Immature natural killer cell (primary cell): ENCODE measurements at regions not wholly inside any gene's neighbourhood (a gene's known extent, or its start where the extent isn't known, plus 50 kb on each side); places are given as distances from the start of the nearest gene placed in this dataset.

Experiments used
- DNase-seq, 3 donors: peaks; one replicate each; pipeline ENCODE4 v3.0.0; 2022; ENCODE audit warnings: mixed read lengths in 1 of 3
- H3K27ac Mint-ChIP-seq, 6 donors: one replicate each; pipeline ENCODE4 v1.8.0; 2020; ENCODE audit warnings: mixed read lengths in 6 of 6, mild to moderate bottlenecking in 5 of 6, inconsistent platforms in 4 of 6, moderate library complexity in 3 of 6
- H3K27me3 Mint-ChIP-seq, 3 donors: one replicate each; pipeline ENCODE4 v1.8.0; 2020 to 2021; ENCODE audit warnings: low read depth in 3 of 3, mild to moderate bottlenecking in 3 of 3, mixed read lengths in 3 of 3, moderate library complexity in 3 of 3, inconsistent platforms in 1 of 3
- H3K36me3 Mint-ChIP-seq, 3 donors: one replicate each; pipeline ENCODE4 v1.8.0; 2020; ENCODE audit warnings: mixed read lengths in 3 of 3, inconsistent platforms in 2 of 3, mild to moderate bottlenecking in 2 of 3
- H3K4me1 Mint-ChIP-seq, 2 donors: one replicate each; pipeline ENCODE4 v1.8.0; 2020; ENCODE audit warnings: inconsistent platforms in 2 of 2, mild to moderate bottlenecking in 2 of 2, mixed read lengths in 2 of 2, moderate library complexity in 1 of 2
- H3K4me3 Mint-ChIP-seq, 5 donors: one replicate each; pipeline ENCODE4 v1.8.0; 2020; ENCODE audit warnings: mild to moderate bottlenecking in 5 of 5, mixed read lengths in 5 of 5, inconsistent platforms in 3 of 5, moderate library complexity in 3 of 5
- H3K9me3 Mint-ChIP-seq, 6 donors: one replicate each; pipeline ENCODE4 v1.8.0; 2020; ENCODE audit warnings: mild to moderate bottlenecking in 6 of 6, mixed read lengths in 6 of 6, inconsistent platforms in 4 of 6, moderate library complexity in 3 of 6

GRCh38 chr21:35156293-35157278 lies 107.5 kb upstream of the RUNX1 start:
- peaks cover 0 to 2% (median 0%) of the 10 kb centered on the region in 3 donors for H3K27me3 Mint-ChIP-seq
- no peak overlapping the region for H3K27ac Mint-ChIP-seq
- H3K36me3 Mint-ChIP-seq: peaks cover 4 to 11% (median 7%) of the 10 kb centered on the region in 3 donors
- peaks cover 0 to 6% (median 0%) of the 10 kb centered on the region in 6 donors for H3K9me3 Mint-ChIP-seq
- H3K4me3 Mint-ChIP-seq: no peak overlapping the region
- no peak for DNase-seq
- no peaks in the 10 kb centered on the region for H3K4me1 Mint-ChIP-seq

- Mint-ChIP-seq H3K36me3 (peaks cover 4 to 7% (median 7%) of the 10 kb centered on the region in 3 donors), H3K27ac (no peak overlapping the region), H3K4me3 (no peak overlapping the region), H3K27me3 (peaks cover 0 to 2% (median 0%) of the 10 kb centered on the region in 3 donors), H3K4me1 (no peaks in the 10 kb centered on the region), H3K9me3 (peaks cover 0 to 9% (median 0%) of the 10 kb centered on the region in 6 donors)
- DNase-seq: no peak
Measured at GRCh38 chr21:35154788-35155187, 105.7 kb upstream of the RUNX1 start.

GRCh38 chr21:35153671-35154070 lies 104.6 kb upstream of the RUNX1 start:
- DNase-seq: no peak
- Mint-ChIP-seq H3K4me3 (no peak overlapping the region), H3K36me3 (peaks cover 4 to 7% (median 7%) of the 10 kb centered on the region in 3 donors), H3K9me3 (peaks cover 0 to 9% (median 0%) of the 10 kb centered on the region in 6 donors), H3K27ac (no peak overlapping the region), H3K27me3 (peaks cover 0 to 2% (median 0%) of the 10 kb centered on the region in 3 donors), H3K4me1 (peaks cover 0 to 2% of the 10 kb centered on the region in 2 donors)

DNA sequence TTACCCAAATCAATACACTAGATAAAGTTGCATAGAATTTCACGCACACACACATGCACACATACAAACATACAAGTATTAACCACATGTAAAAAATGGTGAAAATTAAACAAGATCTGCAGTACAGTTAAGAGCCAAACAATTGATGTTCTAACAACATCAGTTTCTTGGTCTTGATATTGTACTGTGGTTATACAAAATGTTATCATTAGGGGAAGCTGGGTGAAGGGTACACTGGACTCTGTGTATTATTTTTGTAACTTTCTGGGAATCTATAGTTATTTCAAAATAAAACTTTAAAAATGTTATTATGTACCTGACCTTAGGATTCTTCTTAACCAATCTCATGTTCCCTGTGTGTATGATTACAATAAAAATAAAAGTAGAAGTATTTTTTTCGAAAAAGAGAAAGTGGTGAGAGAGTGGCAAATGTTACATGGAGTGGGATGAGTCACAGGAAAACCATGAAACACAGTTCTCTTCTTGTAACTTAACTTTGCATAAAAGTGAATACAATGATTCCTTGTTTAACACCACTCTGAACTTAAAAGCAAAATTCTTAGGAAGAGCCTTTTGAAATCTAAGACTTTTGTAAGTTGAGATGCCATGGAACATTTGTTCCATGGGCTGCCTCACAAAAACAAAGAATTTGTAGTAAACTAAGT lies 101.6 kb upstream of the RUNX1 start:
- no peak for DNase-seq
- Mint-ChIP-seq H3K9me3 (peaks cover 0 to 3% (median 0%) of the 10 kb centered on the region in 6 donors), H3K27ac (no peak overlapping the region), H3K27me3 (peaks cover under 1 to 2% (median 2%) of the 10 kb centered on the region in 3 donors), H3K36me3 (peaks cover 0 to 3% (median 0%) of the 10 kb centered on the region in 3 donors), H3K4me1 (peaks cover 2 to 11% of the 10 kb centered on the region in 2 donors), H3K4me3 (no peak overlapping the region)

- H3K4me1 Mint-ChIP-seq: peaks cover 2 to 11% of the 10 kb centered on the region in 2 donors
- H3K9me3 Mint-ChIP-seq: peaks cover 0 to 3% (median 0%) of the 10 kb centered on the region in 6 donors
- H3K27ac Mint-ChIP-seq: no peak overlapping the region
Measured at GRCh38 chr21:35149698-35150097, 100.6 kb upstream of the RUNX1 start.

GRCh38 chr21:35147439-35147838 lies 98.3 kb upstream of the RUNX1 start:
- peaks cover 2 to 11% of the 10 kb centered on the region in 2 donors for H3K4me1 Mint-ChIP-seq
- H3K27ac Mint-ChIP-seq: no peak overlapping the region
- H3K9me3 Mint-ChIP-seq: peaks cover 0 to 3% (median 0%) of the 10 kb centered on the region in 6 donors
- H3K4me3 Mint-ChIP-seq: no peak overlapping the region
- H3K27me3 Mint-ChIP-seq: peaks cover 0 to 5% (median 2%) of the 10 kb centered on the region in 3 donors
- DNase-seq: no peak
- peaks cover 0 to 3% (median 0%) of the 10 kb centered on the region in 3 donors for H3K36me3 Mint-ChIP-seq

More at GRCh38 chr21:35149698-35150097, 100.6 kb upstream of the RUNX1 start:
- DNase-seq: no peak
- Mint-ChIP-seq H3K36me3 (peaks cover 0 to 3% (median 0%) of the 10 kb centered on the region in 3 donors), H3K27me3 (peaks cover under 1 to 5% (median 2%) of the 10 kb centered on the region in 3 donors), H3K4me3 (no peak overlapping the region)

GRCh38 chr21:35145626-35146233 lies 96.6 kb upstream of the RUNX1 start:
- no peak overlapping the region for H3K4me3 Mint-ChIP-seq
- no peak overlapping the region for H3K27ac Mint-ChIP-seq
- H3K4me1 Mint-ChIP-seq: peaks cover 2 to 11% of the 10 kb centered on the region in 2 donors
- peaks cover 0 to 5% (median 4%) of the 10 kb centered on the region in 3 donors for H3K27me3 Mint-ChIP-seq
- no peak for DNase-seq
- H3K9me3 Mint-ChIP-seq: peaks cover 0 to 3% (median 0%) of the 10 kb centered on the region in 6 donors
- no peaks in the 10 kb centered on the region for H3K36me3 Mint-ChIP-seq

DNA sequence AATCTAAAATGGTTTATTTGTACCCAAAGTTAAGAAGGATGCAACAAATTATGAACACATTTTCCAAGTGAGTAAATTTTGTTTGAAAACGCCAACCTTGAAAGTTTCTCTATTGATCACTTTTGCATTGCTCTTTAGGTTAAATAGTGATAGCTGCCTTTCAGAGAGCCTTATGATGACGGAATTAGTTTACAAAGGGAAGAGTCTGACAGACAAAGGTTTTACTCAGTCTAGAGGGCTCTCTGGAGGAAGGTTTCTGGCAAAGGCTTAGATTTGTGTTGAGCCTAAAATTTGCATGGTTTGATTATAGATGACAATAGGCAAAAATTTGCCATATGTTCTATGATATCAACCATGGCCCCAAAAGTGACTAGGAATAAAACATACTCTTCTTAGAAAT lies 95.9 kb upstream of the RUNX1 start:
- Mint-ChIP-seq H3K27ac (no peak overlapping the region), H3K4me3 (no peak overlapping the region), H3K36me3 (no peaks in the 10 kb centered on the region), H3K4me1 (peaks cover 2 to 11% of the 10 kb centered on the region in 2 donors), H3K27me3 (peaks cover 0 to 5% (median 4%) of the 10 kb centered on the region in 3 donors), H3K9me3 (no peaks in the 10 kb centered on the region)
- DNase-seq: no peak

DNA sequence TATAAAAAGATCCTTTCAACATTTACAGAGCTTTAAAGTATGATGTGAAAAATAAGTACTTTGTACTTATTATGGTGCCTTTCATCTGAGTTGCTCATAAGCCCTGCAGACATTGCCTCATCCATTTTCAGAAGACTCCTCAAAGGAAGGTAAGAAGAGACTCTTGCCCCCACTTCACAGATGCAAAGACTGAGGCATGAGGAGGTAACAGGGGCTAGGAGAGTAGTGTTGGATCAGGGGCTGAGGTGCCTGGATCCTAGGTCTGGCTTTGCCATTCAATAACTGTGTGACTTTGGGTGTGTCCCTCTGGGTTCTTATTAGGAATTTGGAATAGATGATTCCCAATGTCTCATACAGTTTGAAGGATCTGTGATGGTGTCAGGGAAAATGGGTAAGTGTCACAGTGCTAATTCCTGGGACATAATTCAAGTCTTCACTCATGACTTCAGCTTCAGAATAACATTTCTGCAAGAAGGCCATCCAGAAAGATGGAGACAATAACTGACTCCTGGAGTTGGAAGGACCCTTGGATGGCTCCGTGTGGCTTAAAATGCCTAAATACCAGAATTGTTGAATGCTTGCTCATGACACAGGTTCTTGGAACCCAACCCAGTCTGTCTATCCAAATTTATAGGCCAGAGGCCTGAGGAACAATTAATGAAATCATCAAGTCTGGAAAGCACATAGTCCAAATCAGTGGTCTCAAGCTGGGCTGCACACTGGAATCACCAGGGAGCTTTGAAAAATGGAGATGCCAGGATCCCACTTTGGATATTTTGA lies 93.1 kb upstream of the RUNX1 start:
- Mint-ChIP-seq H3K9me3 (no peaks in the 10 kb centered on the region), H3K27ac (no peak overlapping the region), H3K36me3 (no peaks in the 10 kb centered on the region)

GRCh38 chr21:35139382-35139715 lies 90.2 kb upstream of the RUNX1 start:
- Mint-ChIP-seq H3K9me3 (no peaks in the 10 kb centered on the region), H3K36me3 (no peaks in the 10 kb centered on the region), H3K4me3 (peak overlapping the region in 1 of 5 donors; percentile 42), H3K27me3 (peaks cover 0 to 4% (median 3%) of the 10 kb centered on the region in 3 donors), H3K27ac (no peak overlapping the region), H3K4me1 (peaks cover 13 to 16% of the 10 kb centered on the region in 2 donors)
- no peak for DNase-seq

More for the DNA sequence above, 93.1 kb upstream of the RUNX1 start:
- no peak for DNase-seq
- Mint-ChIP-seq H3K4me3 (no peak overlapping the region), H3K4me1 (peaks cover 13 to 16% of the 10 kb centered on the region in 2 donors), H3K27me3 (peaks cover 0 to 5% (median 4%) of the 10 kb centered on the region in 3 donors)

GRCh38 chr21:35138665-35139381 lies 89.7 kb upstream of the RUNX1 start:
- H3K9me3 Mint-ChIP-seq: no peaks in the 10 kb centered on the region
- peak overlapping the region in 2 of 6 donors; percentile 49 to 61 for H3K27ac Mint-ChIP-seq
- peak; percentile 15 to 25 (median 24) for DNase-seq
- H3K36me3 Mint-ChIP-seq: no peaks in the 10 kb centered on the region
- H3K4me3 Mint-ChIP-seq: peak overlapping the region in 4 of 5 donors; percentile 15 to 71 (median 36)
- H3K4me1 Mint-ChIP-seq: peaks cover 13 to 16% of the 10 kb centered on the region in 2 donors
- H3K27me3 Mint-ChIP-seq: peaks cover 0 to 4% (median 3%) of the 10 kb centered on the region in 3 donors

- Mint-ChIP-seq H3K9me3 (no peaks in the 10 kb centered on the region), H3K4me3 (no peak overlapping the region), H3K27me3 (peaks cover 0 to 5% (median 1%) of the 10 kb centered on the region in 3 donors), H3K36me3 (no peaks in the 10 kb centered on the region), H3K4me1 (peaks cover 13 to 16% of the 10 kb centered on the region in 2 donors), H3K27ac (no peak overlapping the region)
- no peak for DNase-seq
Measured at GRCh38 chr21:35136586-35137219, 87.6 kb upstream of the RUNX1 start.
